ENCODE measurements at regions not wholly inside any gene's neighbourhood (a gene's known extent, or its start where the extent isn't known, plus 50 kb on each side); places are given as distances from the start of the nearest gene placed in this dataset.

- POLR2A ChIA-PET = no interaction called here
- no peaks in the 10 kb centered on the region for H3K9me3 ChIP-seq (ENCODE audit: control insufficient read depth, insufficient read depth, low read depth, low read length)
Observed at GRCh38 chr3:94398036-94398435, 335.2 kb downstream of the NSUN3 start.

GRCh38 chr3:94401466-94401865, 338.6 kb downstream of the NSUN3 start:
- ChIA-PET POLR2A (no interaction called here), CTCF (interaction anchor here (1.4 kb wide), 1 partner anchor 13 kb away, joined by 3 read pairs; no protein-coding TSS in a partner anchor)
- H3K27ac ChIP-seq (ENCODE audit: extremely low read depth, low read depth, low read length) = no peak overlapping the region

More at GRCh38 chr3:94398036-94398435, 335.2 kb downstream of the NSUN3 start:
- H3K4me1 ChIP-seq (ENCODE audit: control insufficient read depth, insufficient read depth, low read length) = no peaks in the 10 kb centered on the region
- H3K36me3 ChIP-seq (ENCODE audit: control insufficient read depth in 2 of 2, insufficient read depth in 1 of 2, low read length in 2 of 2) = no peaks in the 10 kb centered on the region
- CTCF ChIA-PET = interaction anchor here (0.7 kb wide), 1 partner anchor 182 kb away, joined by 3 read pairs; no protein-coding TSS in a partner anchor
- no peak overlapping the region for H3K27ac ChIP-seq (ENCODE audit: extremely low read depth, low read depth, low read length)
- H3K4me3 ChIP-seq (ENCODE audit: low read depth, low read length) = no peak overlapping the region
- no peak for TF ChIP-seq ZNF366 (tag by site-specific recombination; conservative IDR thresholded peaks at IDR 0.05)
- no peak for TF ChIP-seq ZSCAN23 (tag by site-specific recombination; IDR thresholded peaks at IDR 0.05)
- no peak for TF ChIP-seq ZNF175 (tag by site-specific recombination; IDR thresholded peaks at IDR 0.05)
- TF ChIP-seq ZNF747 (tag by site-specific recombination; IDR thresholded peaks at IDR 0.05) = no peak
- no peak for TF ChIP-seq PRDM4 (tag by site-specific recombination; IDR thresholded peaks at IDR 0.05)
- no peak for TF ChIP-seq ATF2 (tag by site-specific recombination; IDR thresholded peaks at IDR 0.05; ENCODE audit: low read depth)
- no peak for TF ChIP-seq SCRT1 (tag by site-specific recombination; IDR thresholded peaks at IDR 0.05; ENCODE audit: borderline replicate concordance)
- TF ChIP-seq ZNF596 (tag by site-specific recombination; IDR thresholded peaks at IDR 0.05) = no peak
- no peak for TF ChIP-seq ZNF23 (tag by site-specific recombination; IDR thresholded peaks at IDR 0.05; ENCODE audit: borderline replicate concordance)
- TF ChIP-seq IKZF3 (tag by site-specific recombination; IDR thresholded peaks at IDR 0.05) = no peak
- no peak for TF ChIP-seq ZNF629 (tag by site-specific recombination; IDR thresholded peaks at IDR 0.05)
- no peak for TF ChIP-seq BCL11B (tag by site-specific recombination; IDR thresholded peaks at IDR 0.05; ENCODE audit: low read depth)
- no peak for TF ChIP-seq SALL2 (tag by site-specific recombination; IDR thresholded peaks at IDR 0.05; ENCODE audit: borderline replicate concordance)
- TF ChIP-seq ZNF654 (tag by site-specific recombination; IDR thresholded peaks at IDR 0.05; ENCODE audit: low read depth) = no peak
- no peak for TF ChIP-seq ZNF132 (tag by site-specific recombination; IDR thresholded peaks at IDR 0.05; ENCODE audit: borderline replicate concordance)
- TF ChIP-seq ZNF174 (tag by site-specific recombination; IDR thresholded peaks at IDR 0.05) = no peak
- TF ChIP-seq GFI1B (tag by site-specific recombination; IDR thresholded peaks at IDR 0.05) = no peak

More at GRCh38 chr3:94401466-94401865, 338.6 kb downstream of the NSUN3 start:
- Histone ChIP-seq H3K9me3 (ENCODE audit: control insufficient read depth, insufficient read depth, low read depth, low read length) (no peaks in the 10 kb centered on the region), H3K4me1 (ENCODE audit: control insufficient read depth, insufficient read depth, low read length) (no peaks in the 10 kb centered on the region), H3K4me3 (ENCODE audit: low read depth, low read length) (no peak overlapping the region), H3K36me3 (ENCODE audit: control insufficient read depth in 2 of 2, insufficient read depth in 1 of 2, low read length in 2 of 2) (no peaks in the 10 kb centered on the region)
- TF ChIP-seq ZNF548 (tag by site-specific recombination; IDR thresholded peaks at IDR 0.05) = no peak
- no peak for TF ChIP-seq ZNF692 (tag by site-specific recombination; IDR thresholded peaks at IDR 0.05)
- TF ChIP-seq ZSCAN16 (tag by site-specific recombination; IDR thresholded peaks at IDR 0.05) = no peak
- TF ChIP-seq PATZ1 (tag by site-specific recombination; IDR thresholded peaks at IDR 0.05) = no peak

Data from HEK293 (cell line).